Thyroid gland (tissue), 4 donors: ENCODE measurements at regions not wholly inside any gene's neighbourhood (a gene's known extent, or its start where the extent isn't known, plus 50 kb on each side); places are given as distances from the start of the nearest gene placed in this dataset.

Experiments
- DNase-seq, 2 donors: peaks; one replicate each; pipeline ENCODE4 v3.0.0-alpha.2; 2019
- H3K27ac ChIP-seq, 3 donors: fragments of 200-600 bp; sonication (generic); 1 replicate in 2 of 3; 2 replicates in 1 of 3; pipeline ENCODE4 v1.5.1; 2016 to 2019; ENCODE audit warnings: mild to moderate bottlenecking in 1 of 3, moderate library complexity in 1 of 3
- H3K27me3 ChIP-seq: fragments of 200-600 bp; sonication (generic); one replicate; pipeline ENCODE4 v1.5.1; 2019
- H3K36me3 ChIP-seq, 2 donors: fragments of 200-600 bp; sonication (generic); one replicate each; pipeline ENCODE4 v1.5.1; 2016 to 2019
- H3K4me1 ChIP-seq, 2 donors: fragments of 200-600 bp; sonication (generic); one replicate each; pipeline ENCODE4 v1.5.1; 2017 to 2019
- H3K4me3 ChIP-seq, 3 donors: fragments of 200-600 bp; sonication (generic); replicated peaks in 1 of 3; 1 replicate in 2 of 3; 2 replicates in 1 of 3; pipeline ENCODE4 v1.5.1; 2016; ENCODE audit warnings: mild to moderate bottlenecking in 1 of 3
- H3K9me3 ChIP-seq: fragments of 200-600 bp; sonication (generic); one replicate; pipeline ENCODE4 v1.5.1; 2017
- CTCF ChIP-seq, 6 experiments: fragments of 200-600 bp in 3 of 6; fragments of 450-650 bp in 3 of 6; sonication (generic) in 3 of 6; IDR thresholded peaks; one replicate each; pipeline ENCODE4 v1.5.1; 2016 to 2019; ENCODE audit warnings: antibody characterized with exemption in 6 of 6, mild to moderate bottlenecking in 2 of 6, inconsistent platforms in 1 of 6, moderate library complexity in 1 of 6
- POLR2A ChIP-seq, 2 donors: fragments of 450-650 bp; IDR thresholded peaks; one replicate each; pipeline ENCODE4 v1.6.1; 2017; ENCODE audit warnings: antibody characterized with exemption in 2 of 2, mild to moderate bottlenecking in 2 of 2, moderate library complexity in 1 of 2
- WGBS, 2 donors: methylation state at CpG; one replicate each; pipeline ENCODE4 v1.1.5; 2017; 5-methylcytosine and 5-hydroxymethylcytosine counted together
- intact Hi-C: fragments of 100-400 bp; cut with DNase I; formaldehyde crosslinking; loops from one replicate; pipeline ENCODE4 v1.15.1; 2023

GRCh38 chr5:89401659-89402058, 518.7 kb upstream of the MEF2C start:
- intact Hi-C loops: no loop called here
- no peak overlapping the region for H3K4me3 ChIP-seq
- no peak for DNase-seq
- no peaks in the 10 kb centered on the region for H3K27me3 ChIP-seq
- no peaks in the 10 kb centered on the region for H3K36me3 ChIP-seq
- TF ChIP-seq POLR2A (IDR thresholded peaks at IDR 0.05) (no peak), CTCF (IDR thresholded peaks at IDR 0.05) (no peak)
- no peak overlapping the region for H3K27ac ChIP-seq
- no peaks in the 10 kb centered on the region for H3K4me1 ChIP-seq
- WGBS, 2 donors: 81% methylated on average over 1 of the region's 1 CpG
- H3K9me3 ChIP-seq: no peaks in the 10 kb centered on the region

GRCh38 chr5:89401012-89401411, 518.0 kb upstream of the MEF2C start:
- DNase-seq: no peak
- no peak overlapping the region for H3K27ac ChIP-seq
- H3K27me3 ChIP-seq: no peaks in the 10 kb centered on the region
- no peaks in the 10 kb centered on the region for H3K9me3 ChIP-seq
- no peak overlapping the region for H3K4me3 ChIP-seq
- H3K4me1 ChIP-seq: no peaks in the 10 kb centered on the region
- TF ChIP-seq CTCF (IDR thresholded peaks at IDR 0.05): no peak
- TF ChIP-seq POLR2A (IDR thresholded peaks at IDR 0.05): no peak
- intact Hi-C loops: no loop called here
- H3K36me3 ChIP-seq: no peaks in the 10 kb centered on the region
- 83 to 89% methylated on average over 3 of the region's 3 CpGs for WGBS, 2 donors

GRCh38 chr5:89399548-89399947, 516.6 kb upstream of the MEF2C start:
- Histone ChIP-seq H3K36me3 (no peaks in the 10 kb centered on the region), H3K4me3 (no peak overlapping the region), H3K9me3 (no peaks in the 10 kb centered on the region), H3K4me1 (no peaks in the 10 kb centered on the region), H3K27ac (no peak overlapping the region), H3K27me3 (no peaks in the 10 kb centered on the region)
- WGBS, 2 donors: 56 to 64% methylated on average over 1 of the region's 1 CpG
- TF ChIP-seq POLR2A (IDR thresholded peaks at IDR 0.05) (no peak), CTCF (IDR thresholded peaks at IDR 0.05) (no peak)
- DNase-seq: no peak
- intact Hi-C loops: no loop called here

- 82 to 88% methylated on average over 1 of the region's 1 CpG for WGBS, 2 donors
- no peak overlapping the region for H3K27ac ChIP-seq
- intact Hi-C loops: no loop called here
- H3K36me3 ChIP-seq: no peaks in the 10 kb centered on the region
- no peak for DNase-seq
- H3K4me3 ChIP-seq: no peak overlapping the region
- H3K9me3 ChIP-seq: no peaks in the 10 kb centered on the region
- no peak for TF ChIP-seq CTCF (IDR thresholded peaks at IDR 0.05)
- no peak for TF ChIP-seq POLR2A (IDR thresholded peaks at IDR 0.05)
- no peaks in the 10 kb centered on the region for H3K27me3 ChIP-seq
- H3K4me1 ChIP-seq: no peaks in the 10 kb centered on the region
Observed at GRCh38 chr5:89397096-89397495, 514.1 kb upstream of the MEF2C start.

GRCh38 chr5:89396278-89396954, 513.4 kb upstream of the MEF2C start:
- H3K27me3 ChIP-seq: no peaks in the 10 kb centered on the region
- no peaks in the 10 kb centered on the region for H3K4me1 ChIP-seq
- DNase-seq: no peak
- no peak overlapping the region for H3K27ac ChIP-seq
- H3K9me3 ChIP-seq: no peaks in the 10 kb centered on the region
- WGBS, 2 donors: 40 to 48% methylated on average over 2 of the region's 2 CpGs
- TF ChIP-seq CTCF (IDR thresholded peaks at IDR 0.05) (no peak), POLR2A (IDR thresholded peaks at IDR 0.05) (no peak)
- H3K36me3 ChIP-seq: no peaks in the 10 kb centered on the region
- intact Hi-C loops: no loop called here
- no peak overlapping the region for H3K4me3 ChIP-seq
